ENCODE measurements at regions not wholly inside any gene's neighbourhood (a gene's known extent, or its start where the extent isn't known, plus 50 kb on each side); places are given as distances from the start of the nearest gene placed in this dataset.

DNA sequence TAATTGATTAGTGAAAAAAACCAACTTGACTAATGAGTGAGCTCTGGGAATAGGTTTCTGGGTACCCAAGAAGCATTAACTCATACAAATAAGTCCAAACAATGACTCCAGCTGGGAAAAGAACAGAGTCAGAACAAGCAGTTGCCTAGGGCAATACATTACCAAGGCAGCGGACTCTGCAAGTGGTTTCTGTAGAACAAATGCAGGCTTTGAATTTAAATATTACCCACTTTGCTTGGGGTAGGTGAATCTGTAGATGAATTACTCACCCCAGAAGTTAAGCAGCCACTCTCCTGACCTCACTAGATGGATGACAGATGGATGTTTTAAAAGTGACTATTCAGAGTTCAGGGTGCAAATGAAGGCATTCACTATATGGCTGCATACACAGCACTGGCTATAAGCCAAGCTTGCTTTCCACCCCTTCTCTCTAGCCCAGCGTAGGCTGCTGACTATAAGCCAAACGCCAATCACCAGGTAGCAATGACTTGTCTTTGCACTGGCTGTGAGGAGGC is 73.1 kb upstream of the BHLHE40 start:
- Mint-ChIP-seq H3K27ac (no peak overlapping the region), H3K4me1 (peaks cover 18 to 20% of the 10 kb centered on the region in 2 experiments), H3K4me3 (no peak overlapping the region), H3K9me3 (no peaks in the 10 kb centered on the region), H3K27me3 (ENCODE audit: low read depth) (no peaks in the 10 kb centered on the region; the same call in 1 of the 2 replicates), H3K36me3 (ENCODE audit: insufficient read depth in 1 of 3, low read depth in 3 of 3) (no peaks in the 10 kb centered on the region)
- Histone ChIP-seq H2BK20ac (ENCODE audit: low read depth, low read length, poor library complexity, severe bottlenecking) (no peak overlapping the region), H4K91ac (ENCODE audit: insufficient read length, low read depth, low read length) (no peak overlapping the region), H3K18ac (ENCODE audit: insufficient read length, low read depth, low read length) (no peak overlapping the region), H3K23me2 (ENCODE audit: insufficient read length, low read depth, low read length, poor library complexity, severe bottlenecking) (no peaks in the 10 kb centered on the region), H3K4me2 (ENCODE audit: insufficient read depth, insufficient read length, low read length) (no peak overlapping the region), H3K4ac (ENCODE audit: low read depth, low read length) (no peak overlapping the region), H2BK15ac (ENCODE audit: low read depth, low read length) (no peak overlapping the region), H2BK12ac (ENCODE audit: insufficient read length, low read depth, low read length) (no peak overlapping the region), H3K4me1 (ENCODE audit: insufficient read depth, low read length) (no peaks in the 10 kb centered on the region), H2BK5ac (ENCODE audit: insufficient read length, low read length) (no peak overlapping the region), H3K27me3 (ENCODE audit: insufficient read depth, low read length) (no peaks in the 10 kb centered on the region), H3K9me3 (ENCODE audit: control insufficient read depth, low read depth, low read length) (no peaks in the 10 kb centered on the region), H3K79me1 (ENCODE audit: insufficient read depth, low read depth, low read length, poor library complexity, severe bottlenecking) (no peaks in the 10 kb centered on the region), H3K23ac (ENCODE audit: insufficient read length, low read depth, low read length) (no peak overlapping the region), H4K5ac (ENCODE audit: insufficient read length, low read depth, low read length) (no peak overlapping the region), H2AFZ (ENCODE audit: low read length) (no peak overlapping the region), H3K27ac (ENCODE audit: insufficient read length, low read depth, low read length) (no peak overlapping the region), H4K20me1 (ENCODE audit: control insufficient read depth, insufficient read depth, insufficient read length) (no peaks in the 10 kb centered on the region), H4K8ac (replicated peaks; ENCODE audit: insufficient read length, low read depth, low read length) (no peak overlapping the region), H3K79me2 (ENCODE audit: insufficient read depth, low read length) (no peaks in the 10 kb centered on the region), H2AK5ac (ENCODE audit: insufficient read length, low read length) (no peak overlapping the region), H2BK120ac (ENCODE audit: low read depth, low read length, poor library complexity, severe bottlenecking) (no peak overlapping the region), H3K56ac (ENCODE audit: insufficient read length, low read depth, low read length) (no peak overlapping the region), H3K9ac (ENCODE audit: extremely low read depth, insufficient read length, low read length) (no peak overlapping the region), H3K14ac (ENCODE audit: insufficient read depth, low read length) (no peak overlapping the region), H3T11ph (ENCODE audit: low read length) (no peak overlapping the region)
- TF ChIP-seq, protein P1, sequence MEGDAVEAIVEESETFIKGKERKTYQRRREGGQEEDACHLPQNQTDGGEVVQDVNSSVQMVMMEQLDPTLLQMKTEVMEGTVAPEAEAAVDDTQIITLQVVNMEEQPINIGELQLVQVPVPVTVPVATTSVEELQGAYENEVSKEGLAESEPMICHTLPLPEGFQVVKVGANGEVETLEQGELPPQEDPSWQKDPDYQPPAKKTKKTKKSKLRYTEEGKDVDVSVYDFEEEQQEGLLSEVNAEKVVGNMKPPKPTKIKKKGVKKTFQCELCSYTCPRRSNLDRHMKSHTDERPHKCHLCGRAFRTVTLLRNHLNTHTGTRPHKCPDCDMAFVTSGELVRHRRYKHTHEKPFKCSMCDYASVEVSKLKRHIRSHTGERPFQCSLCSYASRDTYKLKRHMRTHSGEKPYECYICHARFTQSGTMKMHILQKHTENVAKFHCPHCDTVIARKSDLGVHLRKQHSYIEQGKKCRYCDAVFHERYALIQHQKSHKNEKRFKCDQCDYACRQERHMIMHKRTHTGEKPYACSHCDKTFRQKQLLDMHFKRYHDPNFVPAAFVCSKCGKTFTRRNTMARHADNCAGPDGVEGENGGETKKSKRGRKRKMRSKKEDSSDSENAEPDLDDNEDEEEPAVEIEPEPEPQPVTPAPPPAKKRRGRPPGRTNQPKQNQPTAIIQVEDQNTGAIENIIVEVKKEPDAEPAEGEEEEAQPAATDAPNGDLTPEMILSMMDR (conservative IDR thresholded peaks at IDR 0.05): no peak
- WGBS (ENCODE audit: extremely low coverage, insufficient read length, low lambda C conversion rate): no CpG with 5 or more reads among the region's 3 CpGs
- DNase-seq: no peak
